Breast epithelium (tissue), 4 donors: ENCODE measurements at regions not wholly inside any gene's neighbourhood (a gene's known extent, or its start where the extent isn't known, plus 50 kb on each side); places are given as distances from the start of the nearest gene placed in this dataset.

Source experiments
- DNase-seq, 2 donors: peaks; one replicate each; pipeline ENCODE4 v3.0.0-alpha.2; 2019; ENCODE audit warnings: low spot score in 2 of 2
- H3K27ac ChIP-seq, 2 donors: fragments of 200-600 bp; sonication (generic) in 1 of 2; one replicate each; pipeline ENCODE4 v1.5.1; 2016 to 2019; ENCODE audit warnings: mild to moderate bottlenecking in 1 of 2
- H3K27me3 ChIP-seq, 2 donors: fragments of 200-600 bp; sonication (generic) in 1 of 2; one replicate each; pipeline versions ENCODE4 v1.5.1 to v1.6.0; 2017 to 2019; ENCODE audit warnings: control low read depth in 1 of 2, mild to moderate bottlenecking in 1 of 2
- H3K36me3 ChIP-seq: fragments of 200-600 bp; one replicate; pipeline ENCODE4 v1.5.1; 2019
- H3K4me1 ChIP-seq, 2 donors: fragments of 200-600 bp; sonication (generic); one replicate each; pipeline ENCODE4 v1.5.1; 2016 to 2019; ENCODE audit warnings: control low read depth in 1 of 2
- H3K4me3 ChIP-seq, 3 donors: fragments of 200-600 bp; sonication (generic); 1 replicate in 2 of 3; 2 replicates in 1 of 3; pipeline ENCODE4 v1.5.1; 2016 to 2019; ENCODE audit warnings: mild to moderate bottlenecking in 3 of 3, moderate library complexity in 2 of 3
- H3K9me3 ChIP-seq, 2 donors: fragments of 200-600 bp; sonication (generic) in 1 of 2; one replicate each; pipeline ENCODE4 v1.5.1; 2016 to 2019; ENCODE audit warnings: control low read depth in 1 of 2
- POLR2A ChIP-seq: fragments of 450-650 bp; IDR thresholded peaks from one replicate; pipeline ENCODE4 v1.6.1; 2016; ENCODE audit warnings: antibody characterized with exemption, mild to moderate bottlenecking, moderate library complexity
- POLR2AphosphoS5 ChIP-seq, 3 donors: sonication (generic); formaldehyde crosslinking; IDR thresholded peaks; one replicate each; pipeline ENCODE4 v1.6.1; 2017; ENCODE audit warnings: antibody characterized with exemption in 3 of 3
- intact Hi-C: fragments of 100-400 bp; cut with DNase I; formaldehyde crosslinking; loops from one replicate; pipeline ENCODE4 v1.15.1; 2023; ENCODE audit warnings: low total_unique reads
- TF ChIP-seq, protein P1 (sequence below), 3 donors: fragments of 450-650 bp; IDR thresholded peaks; one replicate each; pipeline ENCODE4 v1.5.1; 2016 to 2017; ENCODE audit warnings: antibody characterized with exemption in 3 of 3, mild to moderate bottlenecking in 3 of 3, moderate library complexity in 3 of 3

DNA sequence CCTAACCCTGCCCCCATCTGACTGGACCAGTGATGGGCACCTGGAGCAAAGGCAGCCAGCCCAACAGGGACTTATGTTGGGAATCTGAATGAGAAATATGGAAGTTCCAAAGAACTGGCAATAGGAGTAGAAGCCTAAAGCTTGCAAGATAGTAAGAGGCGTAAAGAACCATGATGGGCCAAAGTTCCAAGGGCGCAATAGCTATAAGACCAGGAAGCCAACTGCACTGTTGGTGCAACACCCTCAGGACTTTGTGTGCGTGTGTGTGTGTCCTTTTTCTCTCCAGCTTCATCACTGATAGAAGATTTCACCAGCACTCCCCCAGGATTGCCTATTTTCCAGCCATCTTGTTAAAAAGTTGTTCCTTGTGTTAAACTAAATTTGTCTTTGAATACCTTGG, 92.8 kb downstream of the ZNF608 start:
- Histone ChIP-seq H3K27ac (no peak overlapping the region), H3K36me3 (no peaks in the 10 kb centered on the region), H3K4me1 (peaks cover 0 to 33% of the 10 kb centered on the region in 2 donors), H3K9me3 (no peaks in the 10 kb centered on the region), H3K27me3 (no peaks in the 10 kb centered on the region), H3K4me3 (no peak overlapping the region)
- TF ChIP-seq POLR2AphosphoS5 (IDR thresholded peaks at IDR 0.05) (no peak), POLR2A (no peak)
- TF ChIP-seq, protein P1, sequence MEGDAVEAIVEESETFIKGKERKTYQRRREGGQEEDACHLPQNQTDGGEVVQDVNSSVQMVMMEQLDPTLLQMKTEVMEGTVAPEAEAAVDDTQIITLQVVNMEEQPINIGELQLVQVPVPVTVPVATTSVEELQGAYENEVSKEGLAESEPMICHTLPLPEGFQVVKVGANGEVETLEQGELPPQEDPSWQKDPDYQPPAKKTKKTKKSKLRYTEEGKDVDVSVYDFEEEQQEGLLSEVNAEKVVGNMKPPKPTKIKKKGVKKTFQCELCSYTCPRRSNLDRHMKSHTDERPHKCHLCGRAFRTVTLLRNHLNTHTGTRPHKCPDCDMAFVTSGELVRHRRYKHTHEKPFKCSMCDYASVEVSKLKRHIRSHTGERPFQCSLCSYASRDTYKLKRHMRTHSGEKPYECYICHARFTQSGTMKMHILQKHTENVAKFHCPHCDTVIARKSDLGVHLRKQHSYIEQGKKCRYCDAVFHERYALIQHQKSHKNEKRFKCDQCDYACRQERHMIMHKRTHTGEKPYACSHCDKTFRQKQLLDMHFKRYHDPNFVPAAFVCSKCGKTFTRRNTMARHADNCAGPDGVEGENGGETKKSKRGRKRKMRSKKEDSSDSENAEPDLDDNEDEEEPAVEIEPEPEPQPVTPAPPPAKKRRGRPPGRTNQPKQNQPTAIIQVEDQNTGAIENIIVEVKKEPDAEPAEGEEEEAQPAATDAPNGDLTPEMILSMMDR (IDR thresholded peaks at IDR 0.05), result no peak
- intact Hi-C loops, result no loop called here
- no peak for DNase-seq

DNA sequence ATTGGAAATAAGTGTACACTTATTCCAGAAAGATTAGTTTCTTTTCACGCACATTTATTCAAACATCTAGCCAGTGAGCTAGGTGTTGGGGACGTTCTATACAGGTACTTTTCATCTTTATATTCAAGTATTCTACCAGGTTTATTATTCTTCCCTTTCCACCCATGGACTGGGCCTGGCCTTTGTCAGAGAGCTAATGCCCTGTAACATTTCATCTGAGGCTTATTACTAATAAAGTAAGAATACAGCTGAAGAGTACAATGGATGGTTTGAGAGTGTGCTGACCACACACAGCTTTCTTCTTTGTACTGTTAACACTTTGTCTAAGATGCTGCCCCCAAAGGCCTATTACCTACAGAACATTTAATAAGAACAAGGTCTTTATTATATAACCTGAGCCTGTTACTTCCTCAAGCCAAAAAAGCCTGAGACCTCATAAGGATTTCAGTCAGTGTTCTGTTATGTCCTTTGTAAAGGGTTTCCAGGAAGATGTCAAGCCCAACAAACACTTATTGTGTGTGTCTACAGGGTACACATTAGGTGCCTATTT, 93.5 kb downstream of the ZNF608 start:
- Histone ChIP-seq H3K27ac (peak overlapping the region in 1 of 2 donors; percentile 73), H3K4me3 (no peak overlapping the region), H3K9me3 (no peaks in the 10 kb centered on the region), H3K27me3 (no peaks in the 10 kb centered on the region), H3K36me3 (no peaks in the 10 kb centered on the region), H3K4me1 (peaks cover 0 to 31% of the 10 kb centered on the region in 2 donors)
- intact Hi-C loops, result no loop called here
- DNase-seq, result no peak
- TF ChIP-seq POLR2AphosphoS5 (IDR thresholded peaks at IDR 0.05) (no peak), POLR2A (no peak)
- TF ChIP-seq, protein P1 (IDR thresholded peaks at IDR 0.05), result no peak

DNA sequence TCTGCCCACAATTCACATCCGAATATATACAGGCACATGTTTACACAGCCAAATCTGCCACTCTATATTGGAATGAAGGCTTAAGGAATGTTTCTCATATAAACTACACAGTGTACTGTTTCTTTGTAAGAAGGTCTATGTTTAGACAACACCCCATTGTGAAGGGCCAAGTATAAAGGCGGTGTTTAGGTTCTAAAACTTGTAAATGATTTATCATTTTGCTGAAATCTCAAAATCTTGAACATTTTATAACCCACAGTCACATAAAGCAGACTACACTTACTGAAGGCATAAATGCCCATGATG, 94.0 kb downstream of the ZNF608 start:
- no peak for DNase-seq
- intact Hi-C loops, result no loop called here
- Histone ChIP-seq H3K27me3 (no peaks in the 10 kb centered on the region), H3K36me3 (no peaks in the 10 kb centered on the region), H3K27ac (peak overlapping the region; percentile 72 to 73), H3K4me3 (no peak overlapping the region), H3K9me3 (no peaks in the 10 kb centered on the region), H3K4me1 (peaks cover 0 to 31% of the 10 kb centered on the region in 2 donors)
- TF ChIP-seq, protein P1 (IDR thresholded peaks at IDR 0.05), result no peak
- no peak for TF ChIP-seq POLR2A
- no peak for TF ChIP-seq POLR2AphosphoS5 (IDR thresholded peaks at IDR 0.05)

DNA sequence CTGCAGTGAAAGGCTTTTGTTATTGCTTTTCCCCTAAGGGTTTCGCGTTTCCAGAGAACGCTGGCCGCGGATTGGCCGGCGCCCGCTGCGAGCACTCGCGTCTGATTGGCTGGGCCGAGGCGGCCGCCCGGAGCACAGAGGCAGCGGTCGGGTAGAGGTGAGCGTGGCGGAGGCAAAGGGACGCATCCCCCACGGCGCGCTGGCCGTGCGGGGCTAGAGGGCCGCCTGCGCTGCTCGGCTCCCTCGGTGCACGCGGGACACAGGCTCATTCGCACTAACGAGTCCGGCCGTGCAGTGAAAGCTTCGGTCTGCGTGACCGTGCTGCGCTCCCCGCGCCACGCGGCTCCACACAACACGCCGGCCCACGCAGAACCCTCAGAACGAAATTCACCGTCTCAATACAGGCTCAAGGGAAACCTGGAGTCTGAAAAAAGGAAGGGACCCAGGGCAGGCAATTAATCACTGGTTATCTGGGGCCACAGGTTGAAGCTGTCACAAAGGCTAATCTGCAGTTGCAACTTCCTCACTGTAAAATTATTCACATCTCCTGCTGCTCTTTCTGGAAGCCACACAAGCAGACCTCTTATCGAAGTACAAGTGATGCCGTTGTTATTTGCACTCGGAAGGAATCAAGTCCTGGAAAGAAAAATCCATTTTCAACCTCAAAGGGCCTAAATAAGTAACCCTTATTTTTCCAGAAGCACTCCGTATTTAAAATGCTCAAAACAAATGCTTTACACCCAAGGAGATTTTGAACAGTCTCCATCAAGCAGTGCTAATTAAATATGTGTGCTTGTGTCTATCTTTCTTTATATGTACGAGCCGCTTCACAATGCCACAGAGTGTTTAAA, 94.6 kb downstream of the ZNF608 start:
- Histone ChIP-seq H3K4me1 (peaks cover 0 to 31% of the 10 kb centered on the region in 2 donors), H3K27ac (peak overlapping the region; percentile 72 to 73), H3K27me3 (no peaks in the 10 kb centered on the region), H3K9me3 (no peaks in the 10 kb centered on the region), H3K36me3 (no peaks in the 10 kb centered on the region), H3K4me3 (peak overlapping the region; percentile 43 to 72 (median 64))
- intact Hi-C loops, result no loop called here
- peak; percentile 23 to 44 (median 27) for TF ChIP-seq POLR2AphosphoS5 (IDR thresholded peaks at IDR 0.05)
- TF ChIP-seq, protein P1 (IDR thresholded peaks at IDR 0.05), result no peak
- no peak for TF ChIP-seq POLR2A
- DNase-seq, result peak; percentile 69 to 71

DNA sequence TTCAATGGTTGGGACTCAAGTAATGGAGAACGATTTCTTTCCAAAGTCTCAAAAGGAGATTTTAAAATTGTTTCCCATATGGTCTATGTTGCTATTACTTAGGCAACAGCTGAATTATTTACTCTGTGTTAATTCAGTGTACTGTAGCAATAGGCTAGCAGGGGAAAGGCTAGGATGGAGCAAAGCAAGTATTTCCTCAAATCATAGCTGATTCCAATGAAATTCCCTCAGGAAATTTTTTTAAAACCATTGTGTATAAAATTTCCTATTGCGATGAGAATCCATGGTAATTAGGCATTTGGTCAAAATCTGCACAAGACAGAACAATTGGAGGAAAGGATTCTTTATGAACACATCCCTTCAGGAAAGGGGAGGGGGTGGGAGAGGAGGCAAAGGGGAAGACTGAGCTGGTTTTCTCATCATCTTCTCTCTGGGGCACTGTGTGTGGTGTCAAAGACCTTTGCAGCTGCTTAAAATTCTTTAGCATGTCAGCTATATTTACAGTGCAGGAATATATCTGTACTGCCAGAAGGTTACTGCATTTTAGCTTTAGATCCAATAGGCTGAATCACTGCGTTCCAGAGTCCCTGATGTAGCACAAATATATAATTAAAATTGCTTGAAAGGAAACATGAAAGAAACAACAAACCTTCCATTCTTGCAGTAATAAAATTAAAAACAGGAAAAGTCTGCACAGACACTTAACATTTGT, 95.3 kb downstream of the ZNF608 start:
- Histone ChIP-seq H3K9me3 (no peaks in the 10 kb centered on the region), H3K4me1 (peaks cover 0 to 29% of the 10 kb centered on the region in 2 donors), H3K4me3 (peak overlapping the region; percentile 43 to 72 (median 64)), H3K36me3 (no peaks in the 10 kb centered on the region), H3K27ac (peak overlapping the region; percentile 72 to 73), H3K27me3 (no peaks in the 10 kb centered on the region)
- TF ChIP-seq, protein P1 (IDR thresholded peaks at IDR 0.05), result no peak
- TF ChIP-seq POLR2AphosphoS5 (IDR thresholded peaks at IDR 0.05) (no peak), POLR2A (no peak)
- no peak for DNase-seq
- intact Hi-C loops, result no loop called here
